ENCODE measurements at regions not wholly inside any gene's neighbourhood (a gene's known extent, or its start where the extent isn't known, plus 50 kb on each side); places are given as distances from the start of the nearest gene placed in this dataset.

DNA sequence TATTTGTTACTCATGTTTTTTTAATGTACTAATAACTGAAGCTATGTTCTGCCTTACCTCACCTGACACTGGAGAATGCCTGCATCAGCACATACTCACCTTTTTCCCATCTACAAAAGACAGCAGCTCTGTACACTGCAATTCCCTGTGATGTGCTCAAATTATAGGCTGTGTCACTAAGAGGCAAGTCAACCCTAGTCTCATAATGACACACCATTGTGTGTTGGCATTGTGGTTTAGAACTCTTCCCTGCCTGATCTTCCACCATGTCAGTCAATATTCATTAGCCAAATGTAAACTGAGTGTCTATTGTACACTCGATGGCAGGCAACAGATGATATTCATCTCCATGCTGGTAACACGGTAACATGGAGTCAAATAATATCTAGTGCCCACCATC, 332.1 kb upstream of the TCF4 start:
- TF ChIP-seq, protein P1, sequence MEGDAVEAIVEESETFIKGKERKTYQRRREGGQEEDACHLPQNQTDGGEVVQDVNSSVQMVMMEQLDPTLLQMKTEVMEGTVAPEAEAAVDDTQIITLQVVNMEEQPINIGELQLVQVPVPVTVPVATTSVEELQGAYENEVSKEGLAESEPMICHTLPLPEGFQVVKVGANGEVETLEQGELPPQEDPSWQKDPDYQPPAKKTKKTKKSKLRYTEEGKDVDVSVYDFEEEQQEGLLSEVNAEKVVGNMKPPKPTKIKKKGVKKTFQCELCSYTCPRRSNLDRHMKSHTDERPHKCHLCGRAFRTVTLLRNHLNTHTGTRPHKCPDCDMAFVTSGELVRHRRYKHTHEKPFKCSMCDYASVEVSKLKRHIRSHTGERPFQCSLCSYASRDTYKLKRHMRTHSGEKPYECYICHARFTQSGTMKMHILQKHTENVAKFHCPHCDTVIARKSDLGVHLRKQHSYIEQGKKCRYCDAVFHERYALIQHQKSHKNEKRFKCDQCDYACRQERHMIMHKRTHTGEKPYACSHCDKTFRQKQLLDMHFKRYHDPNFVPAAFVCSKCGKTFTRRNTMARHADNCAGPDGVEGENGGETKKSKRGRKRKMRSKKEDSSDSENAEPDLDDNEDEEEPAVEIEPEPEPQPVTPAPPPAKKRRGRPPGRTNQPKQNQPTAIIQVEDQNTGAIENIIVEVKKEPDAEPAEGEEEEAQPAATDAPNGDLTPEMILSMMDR (IDR thresholded peaks at IDR 0.05 in 2 of 3, conservative IDR thresholded peaks at IDR 0.05 in 1 of 3; ENCODE audit: control insufficient read depth in 2 of 3, extremely low read depth in 1 of 3, insufficient read depth in 1 of 3, low read depth in 3 of 3, low read length in 3 of 3), result no peak
- TF ChIP-seq SIN3A (IDR thresholded peaks at IDR 0.05; ENCODE audit: low read depth, low read length), result no peak
- TF ChIP-seq RAD51 (IDR thresholded peaks at IDR 0.05), result no peak
- TF ChIP-seq, protein P2, sequence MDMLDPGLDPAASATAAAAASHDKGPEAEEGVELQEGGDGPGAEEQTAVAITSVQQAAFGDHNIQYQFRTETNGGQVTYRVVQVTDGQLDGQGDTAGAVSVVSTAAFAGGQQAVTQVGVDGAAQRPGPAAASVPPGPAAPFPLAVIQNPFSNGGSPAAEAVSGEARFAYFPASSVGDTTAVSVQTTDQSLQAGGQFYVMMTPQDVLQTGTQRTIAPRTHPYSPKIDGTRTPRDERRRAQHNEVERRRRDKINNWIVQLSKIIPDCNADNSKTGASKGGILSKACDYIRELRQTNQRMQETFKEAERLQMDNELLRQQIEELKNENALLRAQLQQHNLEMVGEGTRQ (IDR thresholded peaks at IDR 0.05; ENCODE audit: borderline replicate concordance, low read depth, low read length), result no peak
- no peak for TF ChIP-seq HDAC6 (IDR thresholded peaks at IDR 0.05; ENCODE audit: unreplicated experiment)
- no peak for TF ChIP-seq CEBPB (IDR thresholded peaks at IDR 0.05; ENCODE audit: borderline replicate concordance in 1 of 2, low read depth in 2 of 2, low read length in 2 of 2)
- TF ChIP-seq HDAC2 (IDR thresholded peaks at IDR 0.05), result no peak
- no peak for TF ChIP-seq BMI1 (IDR thresholded peaks at IDR 0.05; ENCODE audit: borderline replicate concordance)
- TF ChIP-seq NFIC (IDR thresholded peaks at IDR 0.05; ENCODE audit: low read depth, low read length), result no peak
